Effector CD4-positive, alpha-beta T cell (primary cell): ENCODE measurements at regions not wholly inside any gene's neighbourhood (a gene's known extent, or its start where the extent isn't known, plus 50 kb on each side); places are given as distances from the start of the nearest gene placed in this dataset.
"Not testable (repeated sequence)": the region's sequence is repeated elsewhere in the genome, so short reads cannot be mapped to it uniquely, and the experiment has no call there.

Experiments
- DNase-seq: peaks from one replicate; pipeline ENCODE4 v3.0.0-alpha.2; 2020

GRCh38 chr13:107999751-108000150 is 215.6 kb downstream of the LIG4 start:
- DNase-seq, result no peak

GRCh38 chr13:107994137-107994536 is 221.2 kb downstream of the LIG4 start:
- no peak for DNase-seq

GRCh38 chr13:107993239-107993949 is 221.9 kb downstream of the LIG4 start:
- DNase-seq, result no peak

- no peak for DNase-seq
These were observed 222.8 kb downstream of the LIG4 start for GRCh38 chr13:107992542-107992941.

- DNase-seq, result no peak
These were observed 238.2 kb downstream of the LIG4 start for GRCh38 chr13:107977071-107977574.

GRCh38 chr13:107976628-107977027 is 238.7 kb downstream of the LIG4 start:
- no peak for DNase-seq

GRCh38 chr13:107974409-107974808 is 240.9 kb downstream of the LIG4 start:
- no peak for DNase-seq

- no peak for DNase-seq
These were observed 245.8 kb downstream of the LIG4 start for GRCh38 chr13:107969546-107969945.

- no peak for DNase-seq
These were observed 246.9 kb downstream of the LIG4 start for GRCh38 chr13:107968470-107968869.

- DNase-seq, result no peak
These were observed 250.9 kb downstream of the LIG4 start for GRCh38 chr13:107964395-107964794.

GRCh38 chr13:107961849-107962608 is 253.3 kb downstream of the LIG4 start:
- no peak for DNase-seq

- DNase-seq, result no peak
These were observed 255.0 kb downstream of the LIG4 start for GRCh38 chr13:107960301-107960700.

- DNase-seq, result no peak
These were observed 258.4 kb downstream of the LIG4 start for GRCh38 chr13:107956889-107957288.

- no peak for DNase-seq
These were observed 273.2 kb downstream of the LIG4 start for GRCh38 chr13:107942030-107942617.

GRCh38 chr13:107941345-107942029 is 273.8 kb downstream of the LIG4 start:
- no peak for DNase-seq

- DNase-seq, result no peak
These were observed 277.5 kb downstream of the LIG4 start for GRCh38 chr13:107937848-107938247.

GRCh38 chr13:107931056-107931455 is 284.3 kb downstream of the LIG4 start:
- DNase-seq, result no peak

GRCh38 chr13:107928762-107929161 is 286.6 kb downstream of the LIG4 start:
- DNase-seq, result no peak

GRCh38 chr13:107927557-107927956 is 287.8 kb downstream of the LIG4 start:
- no peak for DNase-seq

GRCh38 chr13:107926515-107926914 is 288.8 kb downstream of the LIG4 start:
- DNase-seq, result not testable (repeated sequence)

GRCh38 chr13:107916902-107917301 is 298.4 kb downstream of the LIG4 start:
- not testable (repeated sequence) for DNase-seq

GRCh38 chr13:107912745-107913144 is 302.6 kb downstream of the LIG4 start:
- DNase-seq, result no peak
